Hematopoietic multipotent progenitor cell treated with erythropoietin and hydrocortisone succinate and interleukin-3 and kit ligand, for 6 days (in vitro differentiated cells): ENCODE measurements at regions not wholly inside any gene's neighbourhood (a gene's known extent, or its start where the extent isn't known, plus 50 kb on each side); places are given as distances from the start of the nearest gene placed in this dataset.

ENCODE experiments used
- DNase-seq: peaks from one replicate; pipeline ENCODE4 v3.0.0-alpha.2; 2015

- DNase-seq: no peak
These were observed 93.2 kb downstream of the C17orf67 start for GRCh38 chr17:56740481-56740880.
